GM21723 (cell line): ENCODE measurements at regions not wholly inside any gene's neighbourhood (a gene's known extent, or its start where the extent isn't known, plus 50 kb on each side); places are given as distances from the start of the nearest gene placed in this dataset.

Experiments
- ATAC-seq: cut with Tn5 transposase; IDR thresholded peaks from one replicate; pipeline ENCODE4 v1.9.1; 2021; ENCODE audit warnings: mild to moderate bottlenecking, moderate library complexity; ENCODE audit not compliant: unreplicated experiment

GRCh38 chr18:2083691-2084090 is 487.6 kb downstream of the METTL4 start:
- ATAC-seq = no peak

GRCh38 chr18:2086439-2086838 is 484.9 kb downstream of the METTL4 start:
- ATAC-seq = no peak

GRCh38 chr18:2087877-2088673 is 483.2 kb downstream of the METTL4 start:
- ATAC-seq = no peak

- no peak for ATAC-seq
Measured at GRCh38 chr18:2089396-2089795, 481.9 kb downstream of the METTL4 start.

GRCh38 chr18:2091937-2092336 is 479.4 kb downstream of the METTL4 start:
- ATAC-seq = no peak

GRCh38 chr18:2096551-2096950 is 474.8 kb downstream of the METTL4 start:
- no peak for ATAC-seq

GRCh38 chr18:2100694-2101213 is 470.6 kb downstream of the METTL4 start:
- ATAC-seq = no peak

- no peak for ATAC-seq
Measured at GRCh38 chr18:2102022-2102421, 469.3 kb downstream of the METTL4 start.

GRCh38 chr18:2103299-2103698 is 468.0 kb downstream of the METTL4 start:
- no peak for ATAC-seq

GRCh38 chr18:2104620-2105462 is 466.5 kb downstream of the METTL4 start:
- ATAC-seq = peak; percentile 85

- ATAC-seq = no peak
Measured at GRCh38 chr18:2108591-2108990, 462.7 kb downstream of the METTL4 start.

GRCh38 chr18:2111456-2111855 is 459.8 kb downstream of the METTL4 start:
- ATAC-seq = no peak

GRCh38 chr18:2112435-2113045 is 458.8 kb downstream of the METTL4 start:
- no peak for ATAC-seq

GRCh38 chr18:2114289-2114688 is 457.0 kb downstream of the METTL4 start:
- no peak for ATAC-seq

GRCh38 chr18:2114765-2115164 is 456.5 kb downstream of the METTL4 start:
- ATAC-seq = no peak

GRCh38 chr18:2121224-2121623 is 450.1 kb downstream of the METTL4 start:
- ATAC-seq = no peak

- ATAC-seq = no peak
Measured at GRCh38 chr18:2123077-2123476, 448.2 kb downstream of the METTL4 start.

- no peak for ATAC-seq
Measured at GRCh38 chr18:2134364-2134763, 436.9 kb downstream of the METTL4 start.

GRCh38 chr18:2135309-2135708 is 436.0 kb downstream of the METTL4 start:
- ATAC-seq = no peak

GRCh38 chr18:2138552-2138951 is 432.8 kb downstream of the METTL4 start:
- ATAC-seq = no peak

GRCh38 chr18:2139691-2140090 is 431.6 kb downstream of the METTL4 start:
- no peak for ATAC-seq
